Urothelium cell line (cell line): ENCODE measurements at regions not wholly inside any gene's neighbourhood (a gene's known extent, or its start where the extent isn't known, plus 50 kb on each side); places are given as distances from the start of the nearest gene placed in this dataset.
"Not testable (repeated sequence)": the region's sequence is repeated elsewhere in the genome, so short reads cannot be mapped to it uniquely, and the experiment has no call there.

Source experiments
- DNase-seq: peaks from one replicate; pipeline ENCODE4 v3.0.0; 2011; ENCODE audit warnings: low spot score, mixed read lengths
- FAIRE-seq: peaks from 2 replicates; lab custom pipeline; 2011; peaks lifted over from hg19 to GRCh38; lab: Jason Lieb, UNC

- DNase-seq (no peak), FAIRE-seq (no peak)
These were observed 695.7 kb upstream of the ATXN7L3B start for GRCh38 chr12:73841963-73842362.

GRCh38 chr12:73863546-73863945 lies 674.1 kb upstream of the ATXN7L3B start:
- DNase-seq (no peak), FAIRE-seq (no peak)

- FAIRE-seq (no peak), DNase-seq (no peak)
These were observed 670.5 kb upstream of the ATXN7L3B start for GRCh38 chr12:73867147-73867546.

- not testable (repeated sequence) for DNase-seq, FAIRE-seq
These were observed 660.3 kb upstream of the ATXN7L3B start for GRCh38 chr12:73877291-73877690.

GRCh38 chr12:73892201-73892600 lies 645.4 kb upstream of the ATXN7L3B start:
- FAIRE-seq (no peak), DNase-seq (no peak)

GRCh38 chr12:73898645-73899044 lies 639.0 kb upstream of the ATXN7L3B start:
- DNase-seq (no peak), FAIRE-seq (no peak)

GRCh38 chr12:73902260-73902659 lies 635.4 kb upstream of the ATXN7L3B start:
- FAIRE-seq (no peak), DNase-seq (no peak)

- DNase-seq (no peak), FAIRE-seq (no peak)
These were observed 630.9 kb upstream of the ATXN7L3B start for GRCh38 chr12:73906757-73907156.

- FAIRE-seq: no peak
- peak; percentile 1 for DNase-seq
These were observed 601.8 kb upstream of the ATXN7L3B start for GRCh38 chr12:73935817-73936216.

- no peak for FAIRE-seq
- DNase-seq: no peak
These were observed 590.2 kb upstream of the ATXN7L3B start for GRCh38 chr12:73947326-73948026.

GRCh38 chr12:73950507-73950906 lies 587.1 kb upstream of the ATXN7L3B start:
- DNase-seq: no peak
- FAIRE-seq: no peak

- FAIRE-seq (no peak), DNase-seq (no peak)
These were observed 585.5 kb upstream of the ATXN7L3B start for GRCh38 chr12:73951956-73952703.

- DNase-seq: no peak
- no peak for FAIRE-seq
These were observed 573.0 kb upstream of the ATXN7L3B start for GRCh38 chr12:73964641-73965040.

- DNase-seq (no peak), FAIRE-seq (no peak)
These were observed 564.1 kb upstream of the ATXN7L3B start for GRCh38 chr12:73973486-73973885.

GRCh38 chr12:73984552-73984951 lies 553.1 kb upstream of the ATXN7L3B start:
- FAIRE-seq (no peak), DNase-seq (no peak)

- FAIRE-seq: no peak
- no peak for DNase-seq
These were observed 546.5 kb upstream of the ATXN7L3B start for GRCh38 chr12:73991138-73991537.

GRCh38 chr12:73998894-73999293 lies 538.7 kb upstream of the ATXN7L3B start:
- DNase-seq (no peak), FAIRE-seq (no peak)

GRCh38 chr12:74015118-74015517 lies 522.5 kb upstream of the ATXN7L3B start:
- FAIRE-seq (no peak), DNase-seq (no peak)

- FAIRE-seq, DNase-seq: not testable (repeated sequence)
These were observed 521.3 kb upstream of the ATXN7L3B start for GRCh38 chr12:74016324-74016723.

GRCh38 chr12:74018849-74019248 lies 518.8 kb upstream of the ATXN7L3B start:
- FAIRE-seq (no peak), DNase-seq (no peak)

- peak; percentile 32 for DNase-seq
- no peak for FAIRE-seq
These were observed 515.7 kb upstream of the ATXN7L3B start for GRCh38 chr12:74021937-74022336.

- FAIRE-seq: no peak
These were observed 506.6 kb upstream of the ATXN7L3B start for GRCh38 chr12:74031045-74031444.

More at GRCh38 chr12:74031045-74031444, 506.6 kb upstream of the ATXN7L3B start:
- DNase-seq: no peak
